GM12864 (cell line): ENCODE measurements at regions not wholly inside any gene's neighbourhood (a gene's known extent, or its start where the extent isn't known, plus 50 kb on each side); places are given as distances from the start of the nearest gene placed in this dataset.

Source experiments
- DNase-seq: peaks from one replicate; pipeline ENCODE4 v3.0.0-alpha.2; 2011; ENCODE audit warnings: low read depth
- H3K4me3 ChIP-seq: 2 replicates; pipeline ENCODE4 v1.5.1; 2011; ENCODE audit warnings: mild to moderate bottlenecking, low read depth, low read length, control low read depth
- TF ChIP-seq, protein P1 (sequence below): IDR thresholded peaks from 2 replicates; pipeline ENCODE4 v1.5.1; 2011; ENCODE audit warnings: low read depth, mild to moderate bottlenecking, moderate library complexity, low read length, control low read depth, inconsistent platforms; ENCODE audit errors: missing control alignments

GRCh38 chr10:130631142-130632096 is 495.2 kb downstream of the GLRX3 start:
- TF ChIP-seq, protein P1, sequence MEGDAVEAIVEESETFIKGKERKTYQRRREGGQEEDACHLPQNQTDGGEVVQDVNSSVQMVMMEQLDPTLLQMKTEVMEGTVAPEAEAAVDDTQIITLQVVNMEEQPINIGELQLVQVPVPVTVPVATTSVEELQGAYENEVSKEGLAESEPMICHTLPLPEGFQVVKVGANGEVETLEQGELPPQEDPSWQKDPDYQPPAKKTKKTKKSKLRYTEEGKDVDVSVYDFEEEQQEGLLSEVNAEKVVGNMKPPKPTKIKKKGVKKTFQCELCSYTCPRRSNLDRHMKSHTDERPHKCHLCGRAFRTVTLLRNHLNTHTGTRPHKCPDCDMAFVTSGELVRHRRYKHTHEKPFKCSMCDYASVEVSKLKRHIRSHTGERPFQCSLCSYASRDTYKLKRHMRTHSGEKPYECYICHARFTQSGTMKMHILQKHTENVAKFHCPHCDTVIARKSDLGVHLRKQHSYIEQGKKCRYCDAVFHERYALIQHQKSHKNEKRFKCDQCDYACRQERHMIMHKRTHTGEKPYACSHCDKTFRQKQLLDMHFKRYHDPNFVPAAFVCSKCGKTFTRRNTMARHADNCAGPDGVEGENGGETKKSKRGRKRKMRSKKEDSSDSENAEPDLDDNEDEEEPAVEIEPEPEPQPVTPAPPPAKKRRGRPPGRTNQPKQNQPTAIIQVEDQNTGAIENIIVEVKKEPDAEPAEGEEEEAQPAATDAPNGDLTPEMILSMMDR, result no peak
- DNase-seq, result no peak
- H3K4me3 ChIP-seq, result no peak overlapping the region

DNA sequence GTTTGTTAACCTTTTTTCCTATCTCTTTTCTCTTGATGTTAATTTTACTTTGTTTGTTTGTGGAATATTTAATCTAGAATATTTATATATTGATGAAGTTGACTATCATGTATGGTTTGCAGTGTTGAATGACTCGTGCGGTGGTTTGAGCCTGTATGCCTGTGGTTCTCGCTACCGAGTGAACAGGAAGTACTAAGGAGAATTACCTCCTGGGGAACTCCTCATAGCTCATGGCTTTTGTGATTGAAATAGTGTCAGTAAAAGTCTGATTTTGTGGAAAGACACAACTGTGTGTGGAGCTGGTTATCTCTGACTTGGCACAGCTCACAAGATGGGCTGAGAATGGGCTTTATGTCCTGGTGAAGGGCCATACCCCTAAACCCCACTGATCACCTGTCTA is 498.6 kb downstream of the GLRX3 start:
- no peak overlapping the region for H3K4me3 ChIP-seq
- DNase-seq, result no peak
- TF ChIP-seq, protein P1, result no peak

- no peak overlapping the region for H3K4me3 ChIP-seq
- TF ChIP-seq, protein P1, result no peak
- no peak for DNase-seq
Measured at GRCh38 chr10:130635528-130635927, 499.3 kb downstream of the GLRX3 start.

DNA sequence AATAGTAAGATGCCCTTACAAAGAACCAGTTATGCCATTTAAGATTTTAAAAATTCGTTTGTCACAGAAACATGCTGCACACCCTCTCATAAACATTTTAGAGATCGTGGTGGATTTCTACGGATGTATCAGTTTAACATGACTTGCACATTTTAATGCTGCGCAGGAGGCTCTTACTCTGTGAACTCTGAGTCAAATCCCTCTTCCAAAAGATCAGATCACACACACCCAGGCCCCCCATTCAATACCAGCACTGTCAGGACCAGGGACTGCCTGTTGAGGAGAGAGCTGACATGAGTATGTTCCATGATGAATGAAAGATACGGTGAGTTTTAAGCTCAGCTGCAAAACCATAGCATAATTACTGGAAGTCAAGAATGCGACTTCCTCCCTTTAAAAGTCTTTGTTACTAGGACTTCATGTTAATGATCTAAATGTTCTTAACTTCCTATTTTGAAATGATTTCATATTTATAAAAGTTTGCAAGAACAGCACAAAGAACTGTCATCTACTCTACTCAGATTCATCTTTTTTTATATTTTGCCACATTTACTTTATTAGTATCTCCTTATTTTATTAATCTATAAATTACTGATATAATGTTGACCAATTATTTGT is 500.2 kb downstream of the GLRX3 start:
- TF ChIP-seq, protein P1, result no peak
- DNase-seq, result no peak
- H3K4me3 ChIP-seq, result no peak overlapping the region

DNA sequence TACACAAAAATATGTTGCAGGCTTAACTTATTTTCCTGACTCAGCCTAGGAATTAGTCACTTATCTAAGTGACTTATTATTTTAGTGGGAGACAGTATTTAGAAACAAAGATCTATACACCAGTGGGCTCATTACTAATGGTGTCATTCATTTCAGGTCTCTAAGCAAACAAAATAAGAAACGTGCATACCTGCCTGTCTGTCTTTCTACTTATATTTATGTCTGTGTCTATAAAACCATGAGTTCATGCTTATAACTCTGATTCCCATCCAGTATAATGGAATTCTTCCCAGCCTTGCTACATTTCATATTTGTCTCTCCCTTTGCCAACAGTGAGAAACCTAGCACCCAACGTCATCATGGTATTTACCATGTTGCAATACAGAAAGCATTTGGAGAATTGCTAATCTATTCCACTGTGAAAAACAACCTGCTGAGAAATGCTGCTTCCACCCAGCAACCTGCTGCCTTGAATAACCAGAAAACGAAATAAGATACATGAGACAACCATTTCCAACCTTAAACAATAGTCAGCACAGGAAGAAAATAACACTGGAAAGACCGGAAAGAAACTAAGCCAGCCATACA is 501.0 kb downstream of the GLRX3 start:
- no peak for DNase-seq
- H3K4me3 ChIP-seq, result no peak overlapping the region
- TF ChIP-seq, protein P1, result no peak

DNA sequence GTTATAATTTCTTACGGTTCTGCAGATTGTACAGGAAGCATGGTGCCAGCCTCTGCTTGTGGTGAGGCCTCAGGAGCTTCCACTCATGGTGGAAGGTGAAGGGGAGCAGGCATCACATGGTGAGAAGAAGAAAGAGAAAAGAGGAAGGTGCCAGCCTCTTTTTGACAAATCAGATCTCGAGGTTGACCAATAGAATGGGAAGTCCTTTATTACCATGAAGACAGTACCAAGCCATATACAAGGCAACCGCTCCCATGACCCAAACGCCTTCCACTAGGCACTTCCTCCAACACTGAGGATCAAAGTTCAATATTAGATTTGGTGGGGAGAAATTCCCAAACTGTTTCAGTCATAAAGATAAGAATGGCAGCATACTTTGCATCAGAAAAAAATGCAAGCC is 502.8 kb downstream of the GLRX3 start:
- TF ChIP-seq, protein P1, result no peak
- no peak for DNase-seq
- no peak overlapping the region for H3K4me3 ChIP-seq
